ENCODE measurements at regions not wholly inside any gene's neighbourhood (a gene's known extent, or its start where the extent isn't known, plus 50 kb on each side); places are given as distances from the start of the nearest gene placed in this dataset.

GRCh38 chr11:10378362-10378761 lies 73.5 kb downstream of the ADM start:
- TF ChIP-seq, protein P1, sequence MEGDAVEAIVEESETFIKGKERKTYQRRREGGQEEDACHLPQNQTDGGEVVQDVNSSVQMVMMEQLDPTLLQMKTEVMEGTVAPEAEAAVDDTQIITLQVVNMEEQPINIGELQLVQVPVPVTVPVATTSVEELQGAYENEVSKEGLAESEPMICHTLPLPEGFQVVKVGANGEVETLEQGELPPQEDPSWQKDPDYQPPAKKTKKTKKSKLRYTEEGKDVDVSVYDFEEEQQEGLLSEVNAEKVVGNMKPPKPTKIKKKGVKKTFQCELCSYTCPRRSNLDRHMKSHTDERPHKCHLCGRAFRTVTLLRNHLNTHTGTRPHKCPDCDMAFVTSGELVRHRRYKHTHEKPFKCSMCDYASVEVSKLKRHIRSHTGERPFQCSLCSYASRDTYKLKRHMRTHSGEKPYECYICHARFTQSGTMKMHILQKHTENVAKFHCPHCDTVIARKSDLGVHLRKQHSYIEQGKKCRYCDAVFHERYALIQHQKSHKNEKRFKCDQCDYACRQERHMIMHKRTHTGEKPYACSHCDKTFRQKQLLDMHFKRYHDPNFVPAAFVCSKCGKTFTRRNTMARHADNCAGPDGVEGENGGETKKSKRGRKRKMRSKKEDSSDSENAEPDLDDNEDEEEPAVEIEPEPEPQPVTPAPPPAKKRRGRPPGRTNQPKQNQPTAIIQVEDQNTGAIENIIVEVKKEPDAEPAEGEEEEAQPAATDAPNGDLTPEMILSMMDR (IDR thresholded peaks at IDR 0.05), result no peak
- TF ChIP-seq POLR2A (IDR thresholded peaks at IDR 0.05), result no peak
